NCI-H69 (cell line): ENCODE measurements at regions not wholly inside any gene's neighbourhood (a gene's known extent, or its start where the extent isn't known, plus 50 kb on each side); places are given as distances from the start of the nearest gene placed in this dataset.
A peak's percentile ranks its signal among the peaks of the same experiment; 100 is the strongest.

ENCODE experiments used
- DNase-seq: peaks from one replicate; lab custom pipeline; 2025; lab: John Stamatoyannopoulos, UW

DNA sequence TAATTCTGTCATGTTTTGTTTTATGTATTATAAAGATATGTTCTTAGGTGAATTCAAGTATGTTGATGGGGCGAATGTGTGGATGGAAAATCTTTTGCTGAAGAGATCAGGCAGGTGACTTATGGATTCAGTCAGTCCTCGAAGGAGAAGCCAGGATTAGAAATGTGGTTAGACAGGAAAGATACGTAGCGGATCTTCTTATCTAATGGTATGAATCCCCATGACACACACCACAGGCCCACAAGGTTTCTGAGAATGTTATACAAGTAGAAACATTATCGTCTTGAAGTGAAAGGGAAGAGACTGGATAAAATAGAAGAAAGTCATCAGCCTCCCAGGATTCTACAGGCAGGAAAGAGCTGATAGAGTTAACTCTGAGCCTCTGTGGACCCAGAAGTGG, 69.0 kb upstream of the RFXAP start:
- no peak for DNase-seq

GRCh38 chr13:36750461-36750860, 68.6 kb upstream of the RFXAP start:
- no peak for DNase-seq

DNA sequence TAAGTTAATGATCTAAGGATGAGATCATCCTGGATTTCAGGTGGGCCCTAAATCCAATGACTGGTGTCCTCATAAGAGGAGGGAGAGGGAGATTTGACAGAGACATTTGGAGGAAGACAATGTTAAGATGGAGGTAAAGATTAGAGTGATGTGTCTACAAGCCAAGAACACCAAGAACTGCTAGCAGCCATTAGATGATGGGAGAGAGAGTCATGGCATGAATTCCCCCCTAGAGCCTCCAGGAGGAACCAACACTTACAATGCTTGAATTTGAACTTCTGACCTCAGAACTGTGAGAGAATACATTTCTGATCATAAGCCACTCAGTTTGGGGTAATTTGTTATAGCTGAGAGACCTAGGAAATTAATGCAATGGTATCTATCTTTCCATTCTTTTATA, 68.1 kb upstream of the RFXAP start:
- no peak for DNase-seq

DNA sequence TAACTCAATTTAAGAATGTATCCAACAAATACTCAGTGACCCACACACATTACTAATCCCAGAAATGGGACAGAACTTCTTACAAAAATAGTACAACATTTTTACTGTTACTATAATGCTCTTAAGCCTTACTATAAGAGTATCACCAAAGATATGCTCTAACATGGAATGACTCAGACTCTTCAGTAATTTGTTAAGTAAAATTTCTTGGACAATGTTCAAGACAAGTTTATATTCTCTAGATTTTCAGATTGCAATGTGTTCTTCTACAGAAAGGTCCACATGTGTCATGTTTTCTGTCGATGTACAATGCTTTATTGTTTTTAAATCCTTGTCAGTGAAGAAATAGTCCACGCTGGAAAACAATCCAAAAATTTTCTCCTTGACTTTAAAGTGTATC, 66.3 kb upstream of the RFXAP start:
- DNase-seq: no peak

GRCh38 chr13:36753176-36753575, 65.8 kb upstream of the RFXAP start:
- peak; percentile 74 for DNase-seq

DNA sequence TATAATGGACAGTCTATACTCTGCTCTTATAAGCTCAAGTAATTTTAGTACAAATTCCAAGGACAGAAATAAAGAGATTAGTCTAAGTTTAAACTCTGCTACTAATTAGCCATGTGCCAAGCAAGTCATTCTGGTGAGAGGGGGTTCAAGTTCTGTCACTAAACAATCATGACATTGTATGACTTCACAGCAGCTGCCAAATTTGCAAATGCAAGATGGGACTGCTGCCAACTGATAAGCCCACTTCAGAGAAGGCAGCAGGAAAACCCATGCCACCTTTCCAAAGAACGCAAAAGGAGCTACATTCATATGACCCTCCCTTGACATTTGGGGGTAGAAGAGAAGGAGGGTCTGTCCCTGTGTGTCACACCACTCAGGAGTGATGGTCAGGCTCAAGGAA, 60.7 kb upstream of the RFXAP start:
- DNase-seq: peak; percentile 25

- DNase-seq: peak; percentile 7
Measured at GRCh38 chr13:36763126-36763722, 55.8 kb upstream of the RFXAP start.

- no peak for DNase-seq
Measured at GRCh38 chr13:36764536-36764935, 54.5 kb upstream of the RFXAP start.

- DNase-seq: peak; percentile 3
Measured at GRCh38 chr13:36764957-36765356, 54.1 kb upstream of the RFXAP start.

DNA sequence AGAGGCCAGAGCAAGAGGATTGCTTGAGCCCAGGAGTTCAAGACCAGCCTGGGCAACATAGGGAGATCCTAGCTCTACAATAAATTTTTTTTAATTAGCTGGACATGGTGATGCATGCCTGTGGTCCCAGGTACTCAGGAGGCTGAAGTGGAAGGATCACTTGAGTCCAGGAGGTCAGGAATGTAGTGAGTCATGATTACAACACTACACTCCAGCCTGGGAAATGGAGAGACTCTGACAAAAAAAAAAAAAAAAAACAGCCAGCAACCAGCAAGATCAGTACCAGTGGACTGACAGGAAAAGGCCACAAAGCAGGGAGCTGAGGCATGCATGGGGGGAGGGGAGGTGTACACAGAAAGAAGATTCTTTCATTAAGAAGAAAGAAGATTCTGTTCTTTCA, 52.7 kb upstream of the RFXAP start:
- no peak for DNase-seq

GRCh38 chr13:36767276-36767675, 51.7 kb upstream of the RFXAP start:
- DNase-seq: no peak

GRCh38 chr13:36769126-36769525, 49.9 kb upstream of the RFXAP start:
- no peak for DNase-seq
